Activated CD4-positive, alpha-beta T cell treated with anti-CD3 and anti-CD28 coated beads, Interleukin-2, amount 50 U/mL, for 24 hours (primary cell): ENCODE measurements at regions not wholly inside any gene's neighbourhood (a gene's known extent, or its start where the extent isn't known, plus 50 kb on each side); places are given as distances from the start of the nearest gene placed in this dataset.

Experiments used
- DNase-seq, 2 donors: peaks; one replicate each; pipeline ENCODE4 v3.0.0-alpha.2; 2020; ENCODE audit warnings: low read depth in 1 of 2, low spot score in 1 of 2

- DNase-seq: no peak
Measured at GRCh38 chr5:145283141-145283810, 551.9 kb downstream of the PRELID2 start.

DNA sequence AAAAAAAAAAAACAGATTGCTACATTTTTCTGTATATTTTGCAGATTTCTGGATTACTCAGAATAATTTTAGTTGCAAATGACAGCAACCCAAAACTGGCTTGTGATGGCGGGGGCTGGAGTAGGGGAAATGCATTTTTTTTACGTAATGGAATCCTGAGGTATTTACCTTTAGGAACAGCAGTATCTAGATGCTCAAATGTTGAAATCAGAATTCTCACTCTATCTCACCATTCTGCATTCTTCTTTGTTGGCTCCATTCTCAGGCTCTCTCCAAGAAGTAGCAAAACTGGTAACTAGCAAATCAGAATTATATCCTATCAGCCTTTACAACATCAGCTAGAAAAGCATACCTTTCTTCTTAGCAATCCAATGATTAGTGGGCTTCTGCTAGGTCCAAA lies 554.3 kb downstream of the PRELID2 start:
- no peak for DNase-seq

- DNase-seq: no peak
Measured at GRCh38 chr5:145280214-145280613, 554.9 kb downstream of the PRELID2 start.

- no peak for DNase-seq
Measured at GRCh38 chr5:145260670-145261069, 574.5 kb downstream of the PRELID2 start.

DNA sequence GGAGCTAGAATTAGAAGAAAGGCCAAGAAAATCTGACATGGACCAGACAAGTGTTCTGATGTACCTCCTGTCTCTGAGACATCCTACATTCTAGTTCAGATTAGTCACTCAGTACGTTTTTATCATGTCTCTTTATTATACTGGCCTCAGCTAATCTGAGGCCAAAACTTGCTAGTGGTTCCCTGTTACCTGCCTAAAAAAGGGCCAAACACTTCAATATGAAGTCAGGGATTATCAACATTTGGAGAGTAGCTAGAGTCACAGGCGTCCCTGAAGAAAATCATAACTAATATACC lies 587.4 kb downstream of the PRELID2 start:
- DNase-seq: no peak

DNA sequence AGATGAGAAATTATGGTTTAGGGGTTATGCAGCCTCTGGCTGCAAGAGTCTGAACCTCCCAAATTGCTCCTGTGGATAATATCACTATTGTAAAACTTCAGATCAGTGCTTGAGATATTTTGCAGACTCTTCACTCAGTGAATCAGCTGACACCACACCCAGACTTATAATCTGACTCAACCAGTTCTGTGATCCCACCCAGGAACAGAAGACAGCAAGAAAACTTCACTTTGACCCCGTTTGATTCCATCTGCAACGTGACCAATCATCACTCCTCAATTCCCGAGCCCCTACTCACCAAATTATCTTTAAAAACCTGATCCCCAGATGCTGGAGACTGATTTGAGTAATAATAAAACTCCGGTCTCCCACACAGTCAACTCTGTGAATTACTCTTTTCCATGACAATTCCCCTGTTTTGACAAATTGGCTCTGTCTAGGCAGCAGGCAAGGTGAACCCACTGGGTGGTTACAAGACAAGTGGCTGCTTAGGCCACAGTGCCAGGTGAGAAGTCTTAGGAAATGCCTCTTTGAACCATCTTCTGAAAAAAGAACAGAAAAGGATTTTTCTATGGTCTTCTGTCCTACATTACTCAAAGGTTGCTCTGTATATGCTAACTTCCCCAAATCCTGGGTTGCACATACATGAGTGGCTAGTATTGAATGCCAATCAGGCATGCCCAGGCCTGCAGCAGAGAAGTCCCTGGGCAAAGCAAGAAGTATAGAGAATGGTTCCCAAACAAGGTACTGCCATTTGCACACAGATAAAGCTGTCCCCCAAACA lies 588.0 kb downstream of the PRELID2 start:
- no peak for DNase-seq

GRCh38 chr5:145246379-145246778 lies 588.8 kb downstream of the PRELID2 start:
- no peak for DNase-seq

- DNase-seq: no peak
Measured at GRCh38 chr5:145245354-145245753, 589.8 kb downstream of the PRELID2 start.

DNA sequence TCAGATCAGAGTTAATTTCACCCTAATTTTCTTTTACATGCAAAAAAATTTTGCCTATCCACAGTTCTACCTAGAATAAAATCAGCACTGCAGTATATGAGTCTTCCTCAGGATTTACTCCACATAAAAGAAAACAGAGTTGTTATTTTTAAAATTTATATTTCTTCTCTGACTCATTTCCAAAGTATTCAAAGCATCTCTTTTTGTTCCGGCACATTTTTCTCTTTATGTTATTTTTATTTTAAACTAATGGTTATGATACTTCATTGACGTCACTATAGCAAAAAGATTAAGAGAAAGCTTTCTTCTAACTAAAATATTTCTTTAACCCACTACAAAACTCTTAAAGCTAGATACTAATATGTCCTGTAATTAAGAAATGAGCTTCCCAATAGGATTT lies 590.4 kb downstream of the PRELID2 start:
- no peak for DNase-seq

GRCh38 chr5:145244251-145244650 lies 590.9 kb downstream of the PRELID2 start:
- no peak for DNase-seq

DNA sequence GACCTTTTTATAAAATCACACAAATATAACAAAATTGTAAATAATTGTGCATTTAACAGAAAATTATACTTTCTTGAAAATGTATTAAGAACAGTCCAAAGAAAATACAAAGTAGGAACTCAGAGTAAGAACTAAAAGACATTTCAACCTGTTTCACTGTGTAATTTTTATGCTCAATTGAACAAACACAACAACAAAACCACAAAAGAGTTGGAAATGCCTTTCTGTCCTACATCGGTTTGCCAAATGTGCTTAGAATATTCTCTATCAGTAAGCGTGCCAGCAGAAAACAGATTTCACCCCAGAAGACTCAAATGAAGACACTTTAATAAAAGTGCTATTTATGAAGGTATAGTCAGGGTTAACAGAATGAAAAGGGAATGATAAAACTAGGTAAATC lies 592.1 kb downstream of the PRELID2 start:
- no peak for DNase-seq

- DNase-seq: no peak
Measured at GRCh38 chr5:145242551-145242950, 592.6 kb downstream of the PRELID2 start.

GRCh38 chr5:145237843-145238242 lies 597.3 kb downstream of the PRELID2 start:
- DNase-seq: no peak

GRCh38 chr5:145236983-145237382 lies 598.2 kb downstream of the PRELID2 start:
- no peak for DNase-seq

GRCh38 chr5:145236127-145236526 lies 599.0 kb downstream of the PRELID2 start:
- DNase-seq: no peak

- no peak for DNase-seq
Measured at GRCh38 chr5:145233461-145233860, 601.7 kb downstream of the PRELID2 start.

GRCh38 chr5:145230781-145231180 lies 604.4 kb downstream of the PRELID2 start:
- DNase-seq: no peak

DNA sequence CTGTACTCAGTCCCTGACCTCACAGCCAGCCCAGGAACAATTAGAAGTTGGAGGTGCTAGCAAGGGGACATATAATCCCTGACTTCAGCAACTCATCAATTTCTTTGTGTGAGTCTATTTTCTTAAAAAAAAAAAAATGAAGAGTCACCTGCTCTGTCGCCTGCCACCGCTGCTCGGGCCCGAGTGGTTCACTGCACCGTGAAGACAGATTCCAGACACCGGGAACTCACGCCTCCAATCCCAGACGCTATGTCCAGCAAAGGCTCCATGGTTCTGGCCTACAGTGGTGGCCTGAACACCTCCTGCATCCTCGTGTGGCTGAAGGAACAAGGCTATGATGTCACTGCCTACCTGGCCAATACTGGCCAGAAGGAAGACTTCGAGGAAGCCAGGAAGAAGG lies 606.6 kb downstream of the PRELID2 start:
- DNase-seq: no peak

- DNase-seq: no peak
Measured at GRCh38 chr5:145227881-145228280, 607.3 kb downstream of the PRELID2 start.

DNA sequence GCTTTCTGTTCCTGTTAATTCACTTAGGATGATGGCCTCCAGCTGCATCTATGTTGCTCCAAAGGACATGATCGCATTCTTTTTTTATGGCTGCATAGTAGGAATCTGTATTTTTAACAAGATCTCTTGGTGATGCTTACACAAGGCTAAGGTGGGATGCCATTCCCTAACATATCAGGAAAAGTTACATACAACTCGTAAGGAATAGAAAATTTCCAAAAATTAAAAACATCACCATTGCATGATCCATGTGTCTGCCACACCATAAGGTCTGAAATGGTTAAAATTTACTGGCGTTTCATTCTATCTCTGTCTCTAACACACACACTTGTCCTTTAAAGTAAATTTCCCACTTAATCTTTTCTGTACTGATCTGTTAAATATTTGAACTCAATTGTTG lies 608.4 kb downstream of the PRELID2 start:
- DNase-seq: no peak

- no peak for DNase-seq
Measured at GRCh38 chr5:145225529-145225928, 609.6 kb downstream of the PRELID2 start.

GRCh38 chr5:145223582-145223981 lies 611.6 kb downstream of the PRELID2 start:
- DNase-seq: no peak

- DNase-seq: no peak
Measured at GRCh38 chr5:145222622-145223021, 612.5 kb downstream of the PRELID2 start.
